GM12872 (cell line): ENCODE measurements at regions not wholly inside any gene's neighbourhood (a gene's known extent, or its start where the extent isn't known, plus 50 kb on each side); places are given as distances from the start of the nearest gene placed in this dataset.

Experiments used
- CTCF ChIP-seq: IDR thresholded peaks from 3 replicates; pipeline ENCODE4 v1.5.1; 2011; ENCODE audit warnings: low read depth, mild to moderate bottlenecking, low read length, moderate library complexity; ENCODE audit not compliant: insufficient read depth

- no peak for TF ChIP-seq CTCF
These were observed 708.6 kb downstream of the CCDC85A start for GRCh38 chr2:56892382-56892781.

- no peak for TF ChIP-seq CTCF
These were observed 715.2 kb downstream of the CCDC85A start for GRCh38 chr2:56898986-56899385.

- TF ChIP-seq CTCF = no peak
These were observed 728.7 kb downstream of the CCDC85A start for GRCh38 chr2:56912490-56912889.

GRCh38 chr2:56918790-56919189 is 735.0 kb downstream of the CCDC85A start:
- TF ChIP-seq CTCF = no peak

GRCh38 chr2:56933976-56934375 is 750.2 kb downstream of the CCDC85A start:
- no peak for TF ChIP-seq CTCF

GRCh38 chr2:56934866-56935265 is 751.1 kb downstream of the CCDC85A start:
- TF ChIP-seq CTCF = no peak

- TF ChIP-seq CTCF = no peak
These were observed 756.3 kb downstream of the CCDC85A start for GRCh38 chr2:56940054-56940453.

- TF ChIP-seq CTCF = no peak
These were observed 769.1 kb downstream of the CCDC85A start for GRCh38 chr2:56952871-56953270.
